Body of pancreas (tissue), 4 donors: ENCODE measurements at regions not wholly inside any gene's neighbourhood (a gene's known extent, or its start where the extent isn't known, plus 50 kb on each side); places are given as distances from the start of the nearest gene placed in this dataset.

Experiments used
- ATAC-seq: fragments of 150-250 bp; one replicate; pipeline ENCODE4 v1.9.1; 2016
- DNase-seq, 4 donors: peaks; one replicate each; pipeline ENCODE4 v3.0.0-alpha.2; 2019
- H3K27ac ChIP-seq, 4 donors: fragments of 200-600 bp; sonication (generic); 1 replicate in 3 of 4; 2 replicates in 1 of 4; pipeline versions ENCODE4 v1.5.1 to v1.6.1; 2016 to 2019; ENCODE audit warnings: mild to moderate bottlenecking in 1 of 4, mixed read lengths in 1 of 4, moderate library complexity in 1 of 4
- H3K27me3 ChIP-seq, 2 donors: fragments of 200-600 bp; sonication (generic); one replicate each; pipeline ENCODE4 v1.6.0; 2016; ENCODE audit warnings: mild to moderate bottlenecking in 1 of 2
- H3K36me3 ChIP-seq, 2 donors: fragments of 200-600 bp; sonication (generic); replicated peaks in 1 of 2; 2 replicates each; pipeline ENCODE4 v1.5.1; 2016; ENCODE audit warnings: low read depth in 2 of 2; ENCODE audit not compliant: insufficient read depth in 1 of 2
- H3K4me1 ChIP-seq: fragments of 200-600 bp; sonication (generic); one replicate; pipeline ENCODE4 v1.6.0; 2016
- H3K4me3 ChIP-seq, 2 donors: fragments of 200-600 bp; sonication (generic); 1 replicate in 1 of 2; 2 replicates in 1 of 2; pipeline ENCODE4 v1.5.1; 2016 to 2019
- H3K9me3 ChIP-seq, 3 donors: fragments of 200-600 bp; sonication (generic); 1 replicate in 2 of 3; 2 replicates in 1 of 3; pipeline ENCODE4 v1.5.1; 2016
- CTCF ChIP-seq, 7 experiments: fragments of 450-650 bp in 4 of 7; fragments of 200-600 bp in 3 of 7; sonication (generic) in 3 of 7; IDR thresholded peaks; one replicate each; pipeline ENCODE4 v1.5.1; 2016 to 2019; ENCODE audit warnings: antibody characterized with exemption in 7 of 7
- POLR2A ChIP-seq, 3 donors: fragments of 450-650 bp; IDR thresholded peaks; one replicate each; pipeline ENCODE4 v1.6.1; 2016; ENCODE audit warnings: antibody characterized with exemption in 3 of 3, mild to moderate bottlenecking in 2 of 3
- WGBS, 2 donors: methylation state at CpG; one replicate each; pipeline ENCODE4 v1.1.5; 2017; 5-methylcytosine and 5-hydroxymethylcytosine counted together
- intact Hi-C: fragments of 100-400 bp; cut with DNase I; formaldehyde crosslinking; loops from one replicate; pipeline ENCODE4 v1.15.1; 2023

- ATAC-seq (no peak), DNase-seq (no peak)
- intact Hi-C loops = no loop called here
- no peaks in the 10 kb centered on the region for H3K36me3 ChIP-seq
- no peak overlapping the region for H3K4me3 ChIP-seq
- no peaks in the 10 kb centered on the region for H3K4me1 ChIP-seq
- no peaks in the 10 kb centered on the region for H3K27me3 ChIP-seq
- H3K27ac ChIP-seq = no peak overlapping the region
- no peak for TF ChIP-seq CTCF (IDR thresholded peaks at IDR 0.05)
- no peak for TF ChIP-seq POLR2A (IDR thresholded peaks at IDR 0.05)
- WGBS, 2 donors = 47 to 52% methylated on average over 4 of the region's 4 CpGs
- H3K9me3 ChIP-seq = no peaks in the 10 kb centered on the region
Measured at GRCh38 chr13:74904556-74904955, 577.4 kb downstream of the TBC1D4 start.

DNA sequence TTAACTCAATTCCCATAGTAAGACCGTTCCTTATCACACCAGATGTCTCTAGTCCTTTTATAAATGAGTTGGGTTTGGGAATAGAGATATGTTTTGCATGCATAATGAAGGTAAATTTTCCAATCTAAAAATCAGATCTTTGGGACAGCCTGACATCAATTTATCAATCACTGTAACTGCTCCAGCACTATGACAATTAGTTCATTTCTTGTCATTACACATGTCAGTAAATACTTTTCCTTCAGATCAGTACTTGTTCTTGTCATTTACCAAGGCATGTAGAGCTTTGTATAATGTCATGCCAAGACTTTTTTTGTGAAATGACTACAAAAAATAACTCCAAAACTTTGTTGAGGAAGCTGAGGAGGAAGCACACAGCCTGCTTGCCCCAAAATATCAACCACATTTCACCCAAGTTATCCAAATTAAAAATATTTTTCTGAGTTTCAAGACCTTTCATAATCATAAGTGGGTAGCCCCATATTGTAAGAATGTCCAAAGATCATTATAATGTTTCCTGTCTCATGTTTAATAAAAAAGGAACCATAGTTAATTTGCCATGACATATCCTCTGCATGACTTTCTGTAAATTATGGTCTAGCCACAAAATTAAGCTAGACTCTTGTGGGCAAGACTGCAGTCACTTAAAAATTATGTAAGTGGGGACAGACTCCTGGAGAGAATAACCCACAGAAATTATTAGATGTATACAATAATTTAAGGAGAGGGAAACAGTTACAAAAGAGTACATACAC lies 586.8 kb downstream of the TBC1D4 start:
- ATAC-seq = no peak
- Histone ChIP-seq H3K36me3 (no peaks in the 10 kb centered on the region), H3K27me3 (no peaks in the 10 kb centered on the region), H3K9me3 (no peaks in the 10 kb centered on the region), H3K27ac (no peak overlapping the region), H3K4me1 (no peaks in the 10 kb centered on the region), H3K4me3 (no peak overlapping the region)
- DNase-seq = no peak
- 11 to 17% methylated on average over 1 of the region's 1 CpG for WGBS, 2 donors
- intact Hi-C loops = no loop called here
- TF ChIP-seq POLR2A (IDR thresholded peaks at IDR 0.05) (no peak), CTCF (IDR thresholded peaks at IDR 0.05) (no peak)

DNA sequence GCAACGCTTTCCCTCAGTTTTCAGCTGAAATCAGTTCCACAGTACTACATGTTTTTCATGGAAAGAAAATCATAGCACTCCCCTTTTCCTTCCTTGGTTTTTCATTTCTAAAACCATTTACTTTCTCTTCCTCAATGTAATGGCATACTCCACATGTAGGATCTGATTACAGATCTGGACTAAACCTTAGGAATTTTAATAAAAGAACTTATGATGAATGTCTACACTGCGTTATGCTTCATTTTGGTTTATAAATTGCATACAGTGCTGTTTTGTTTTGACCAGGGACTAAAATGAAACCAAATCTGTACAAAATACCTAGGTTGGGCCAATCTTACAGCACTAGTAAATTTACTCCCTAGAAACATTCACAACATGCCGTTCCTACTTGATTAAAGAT lies 589.9 kb downstream of the TBC1D4 start:
- ATAC-seq (no peak), DNase-seq (no peak)
- TF ChIP-seq POLR2A (IDR thresholded peaks at IDR 0.05) (no peak), CTCF (IDR thresholded peaks at IDR 0.05) (no peak)
- H3K36me3 ChIP-seq = no peaks in the 10 kb centered on the region
- H3K4me1 ChIP-seq = no peaks in the 10 kb centered on the region
- no peaks in the 10 kb centered on the region for H3K9me3 ChIP-seq
- WGBS, 2 donors = 55 to 63% methylated on average over 3 of the region's 3 CpGs
- no peak overlapping the region for H3K27ac ChIP-seq
- intact Hi-C loops = no loop called here
- no peak overlapping the region for H3K4me3 ChIP-seq
- H3K27me3 ChIP-seq = no peaks in the 10 kb centered on the region

GRCh38 chr13:74891610-74892009 lies 590.4 kb downstream of the TBC1D4 start:
- Histone ChIP-seq H3K4me1 (no peaks in the 10 kb centered on the region), H3K4me3 (no peak overlapping the region), H3K27me3 (no peaks in the 10 kb centered on the region), H3K27ac (no peak overlapping the region), H3K9me3 (no peaks in the 10 kb centered on the region), H3K36me3 (no peaks in the 10 kb centered on the region)
- ATAC-seq (no peak), DNase-seq (no peak)
- whole genome bisulfite sequencing, 2 donors = 30 to 33% methylated on average over 5 of the region's 5 CpGs
- intact Hi-C loops = no loop called here
- TF ChIP-seq CTCF (IDR thresholded peaks at IDR 0.05) = no peak

- H3K27me3 ChIP-seq = no peaks in the 10 kb centered on the region
- H3K4me3 ChIP-seq = no peak overlapping the region
- intact Hi-C loops = no loop called here
- DNase-seq = no peak
- ATAC-seq = no peak
- no peaks in the 10 kb centered on the region for H3K9me3 ChIP-seq
- TF ChIP-seq POLR2A (IDR thresholded peaks at IDR 0.05) = no peak
- TF ChIP-seq CTCF (IDR thresholded peaks at IDR 0.05) = no peak
- H3K36me3 ChIP-seq = no peaks in the 10 kb centered on the region
- H3K4me1 ChIP-seq = no peaks in the 10 kb centered on the region
- no peak overlapping the region for H3K27ac ChIP-seq
Measured at GRCh38 chr13:74889321-74889720, 592.6 kb downstream of the TBC1D4 start.
